Immature natural killer cell (primary cell): ENCODE measurements at regions not wholly inside any gene's neighbourhood (a gene's known extent, or its start where the extent isn't known, plus 50 kb on each side); places are given as distances from the start of the nearest gene placed in this dataset.

Source experiments
- DNase-seq, 3 donors: peaks; one replicate each; pipeline ENCODE4 v3.0.0; 2022; ENCODE audit warnings: mixed read lengths in 1 of 3
- H3K27ac Mint-ChIP-seq, 6 donors: one replicate each; pipeline ENCODE4 v1.8.0; 2020; ENCODE audit warnings: mixed read lengths in 6 of 6, mild to moderate bottlenecking in 5 of 6, inconsistent platforms in 4 of 6, moderate library complexity in 3 of 6
- H3K27me3 Mint-ChIP-seq, 3 donors: one replicate each; pipeline ENCODE4 v1.8.0; 2020 to 2021; ENCODE audit warnings: low read depth in 3 of 3, mild to moderate bottlenecking in 3 of 3, mixed read lengths in 3 of 3, moderate library complexity in 3 of 3, inconsistent platforms in 1 of 3
- H3K36me3 Mint-ChIP-seq, 3 donors: one replicate each; pipeline ENCODE4 v1.8.0; 2020; ENCODE audit warnings: mixed read lengths in 3 of 3, inconsistent platforms in 2 of 3, mild to moderate bottlenecking in 2 of 3
- H3K4me1 Mint-ChIP-seq, 2 donors: one replicate each; pipeline ENCODE4 v1.8.0; 2020; ENCODE audit warnings: inconsistent platforms in 2 of 2, mild to moderate bottlenecking in 2 of 2, mixed read lengths in 2 of 2, moderate library complexity in 1 of 2
- H3K4me3 Mint-ChIP-seq, 5 donors: one replicate each; pipeline ENCODE4 v1.8.0; 2020; ENCODE audit warnings: mild to moderate bottlenecking in 5 of 5, mixed read lengths in 5 of 5, inconsistent platforms in 3 of 5, moderate library complexity in 3 of 5
- H3K9me3 Mint-ChIP-seq, 6 donors: one replicate each; pipeline ENCODE4 v1.8.0; 2020; ENCODE audit warnings: mild to moderate bottlenecking in 6 of 6, mixed read lengths in 6 of 6, inconsistent platforms in 4 of 6, moderate library complexity in 3 of 6

- H3K27ac Mint-ChIP-seq: no peak overlapping the region
- peaks cover 0 to 9% (median 0%) of the 10 kb centered on the region in 3 donors for H3K27me3 Mint-ChIP-seq
- DNase-seq: no peak
- H3K4me1 Mint-ChIP-seq: no peaks in the 10 kb centered on the region
- H3K4me3 Mint-ChIP-seq: no peak overlapping the region
- no peaks in the 10 kb centered on the region for H3K36me3 Mint-ChIP-seq
- no peaks in the 10 kb centered on the region for H3K9me3 Mint-ChIP-seq
Measured at GRCh38 chr5:141783947-141784296, 94.3 kb downstream of the PCDH1 start.

GRCh38 chr5:141783005-141783946 lies 94.9 kb downstream of the PCDH1 start:
- peaks cover 0 to 7% (median 0%) of the 10 kb centered on the region in 3 donors for H3K27me3 Mint-ChIP-seq
- DNase-seq: no peak
- no peaks in the 10 kb centered on the region for H3K4me1 Mint-ChIP-seq

DNA sequence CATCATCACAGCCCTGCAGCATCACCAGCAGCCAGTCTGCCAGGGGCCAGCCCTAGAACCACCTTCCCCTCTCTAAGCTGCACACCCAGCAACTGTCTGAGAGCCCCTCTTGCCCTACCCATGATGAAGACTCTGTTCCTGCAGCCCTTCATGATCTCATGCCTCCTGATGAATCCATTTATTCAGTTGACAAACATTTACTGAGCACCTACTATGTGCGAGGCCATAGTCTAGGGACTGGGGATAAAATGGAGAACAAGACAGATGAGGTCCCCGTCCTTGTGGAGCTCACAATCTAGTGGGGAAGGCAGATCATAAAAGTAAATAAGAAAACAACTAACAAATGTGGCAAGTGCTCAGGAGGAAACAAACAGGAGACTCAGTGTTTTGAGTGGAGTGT lies 96.3 kb downstream of the PCDH1 start:
- Mint-ChIP-seq H3K4me3 (no peak overlapping the region), H3K27me3 (peaks cover 0 to 5% (median 0%) of the 10 kb centered on the region in 3 donors), H3K4me1 (no peaks in the 10 kb centered on the region), H3K9me3 (no peaks in the 10 kb centered on the region), H3K27ac (no peak overlapping the region), H3K36me3 (no peaks in the 10 kb centered on the region)
- no peak for DNase-seq

More at GRCh38 chr5:141783005-141783946, 94.9 kb downstream of the PCDH1 start:
- Mint-ChIP-seq H3K27ac (no peak overlapping the region), H3K4me3 (peak overlapping the region in 1 of 5 donors; percentile 31), H3K9me3 (no peaks in the 10 kb centered on the region), H3K36me3 (no peaks in the 10 kb centered on the region)

GRCh38 chr5:141780952-141781781 lies 97.0 kb downstream of the PCDH1 start:
- no peaks in the 10 kb centered on the region for H3K9me3 Mint-ChIP-seq
- H3K27me3 Mint-ChIP-seq: peaks cover 0 to 5% (median 0%) of the 10 kb centered on the region in 3 donors
- H3K36me3 Mint-ChIP-seq: no peaks in the 10 kb centered on the region
- no peak overlapping the region for H3K27ac Mint-ChIP-seq
- no peaks in the 10 kb centered on the region for H3K4me1 Mint-ChIP-seq
- H3K4me3 Mint-ChIP-seq: no peak overlapping the region
- no peak for DNase-seq

DNA sequence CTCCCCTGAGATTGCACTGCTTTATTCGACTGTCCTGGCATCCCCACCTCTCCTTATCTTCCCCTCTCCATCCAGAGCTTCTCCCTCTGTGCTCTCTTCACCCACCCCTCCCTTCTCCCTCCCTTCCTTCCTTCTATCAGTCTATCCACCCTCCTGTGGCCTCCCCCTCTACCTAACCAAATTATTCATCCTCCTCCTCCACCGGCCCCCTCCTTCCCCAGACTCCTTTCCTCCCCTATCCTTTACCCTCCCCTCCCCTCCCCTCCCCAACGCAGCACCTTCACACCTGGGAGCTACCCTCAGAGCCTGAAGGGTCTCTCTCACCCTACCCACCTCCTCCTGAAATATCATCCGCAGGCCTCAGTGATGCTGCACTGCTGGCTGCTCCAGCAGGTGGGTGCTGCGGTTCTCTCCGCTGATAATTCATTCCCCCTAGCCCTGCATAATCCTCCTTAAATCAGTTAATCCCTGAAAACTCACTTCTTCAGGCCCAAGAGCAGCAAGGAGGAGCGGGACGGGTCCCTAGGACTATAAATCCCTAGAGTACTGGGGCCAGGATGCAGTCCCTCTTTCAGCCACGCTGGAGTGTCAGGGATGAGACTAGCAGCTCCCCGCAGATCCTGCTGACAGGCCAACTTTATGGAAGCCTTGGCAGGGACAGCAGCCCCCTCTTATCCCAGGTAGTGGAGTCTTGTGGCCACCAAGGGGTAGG lies 97.8 kb downstream of the PCDH1 start:
- no peak for DNase-seq
- no peaks in the 10 kb centered on the region for H3K9me3 Mint-ChIP-seq
- H3K27ac Mint-ChIP-seq: no peak overlapping the region
- H3K4me3 Mint-ChIP-seq: no peak overlapping the region
- no peaks in the 10 kb centered on the region for H3K36me3 Mint-ChIP-seq
- H3K4me1 Mint-ChIP-seq: no peaks in the 10 kb centered on the region
- H3K27me3 Mint-ChIP-seq: peaks cover 0 to 5% (median 0%) of the 10 kb centered on the region in 3 donors

- no peak for DNase-seq
- H3K36me3 Mint-ChIP-seq: no peaks in the 10 kb centered on the region
- peaks cover 0 to 5% (median 0%) of the 10 kb centered on the region in 3 donors for H3K27me3 Mint-ChIP-seq
- no peaks in the 10 kb centered on the region for H3K4me1 Mint-ChIP-seq
- H3K9me3 Mint-ChIP-seq: no peaks in the 10 kb centered on the region
- H3K27ac Mint-ChIP-seq: no peak overlapping the region
- H3K4me3 Mint-ChIP-seq: no peak overlapping the region
Measured at GRCh38 chr5:141779503-141779973, 97.5 kb upstream of the ARAP3 start.

DNA sequence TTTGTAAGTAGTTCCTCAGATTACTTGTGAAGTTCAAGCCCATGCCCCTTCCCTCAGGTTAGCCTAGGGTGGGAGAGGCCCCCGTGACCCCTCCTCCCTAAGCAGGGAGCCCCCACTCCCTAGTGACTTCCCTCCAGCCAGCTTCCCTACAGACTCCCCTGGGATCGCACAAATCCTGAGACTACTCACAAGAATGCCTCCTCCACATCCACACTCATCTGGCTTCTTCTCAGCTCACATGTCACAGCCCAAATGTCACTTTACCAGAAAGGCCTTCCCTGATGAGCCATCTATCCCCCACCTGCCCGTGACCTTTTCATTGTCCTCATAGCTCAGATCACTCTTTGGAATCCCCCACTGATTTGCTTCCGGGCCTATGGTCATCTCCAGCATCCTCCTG lies 96.7 kb upstream of the ARAP3 start:
- Mint-ChIP-seq H3K27me3 (peaks cover 0 to 5% (median 0%) of the 10 kb centered on the region in 3 donors), H3K4me1 (no peaks in the 10 kb centered on the region), H3K27ac (no peak overlapping the region), H3K9me3 (no peaks in the 10 kb centered on the region), H3K36me3 (no peaks in the 10 kb centered on the region), H3K4me3 (no peak overlapping the region)
- no peak for DNase-seq

GRCh38 chr5:141778206-141778605 lies 96.2 kb upstream of the ARAP3 start:
- no peaks in the 10 kb centered on the region for H3K36me3 Mint-ChIP-seq
- no peaks in the 10 kb centered on the region for H3K4me1 Mint-ChIP-seq
- no peak for DNase-seq
- no peaks in the 10 kb centered on the region for H3K9me3 Mint-ChIP-seq
- H3K27ac Mint-ChIP-seq: no peak overlapping the region
- H3K4me3 Mint-ChIP-seq: no peak overlapping the region
- peaks cover 0 to 2% (median 0%) of the 10 kb centered on the region in 3 donors for H3K27me3 Mint-ChIP-seq

GRCh38 chr5:141777711-141778110 lies 95.7 kb upstream of the ARAP3 start:
- H3K4me3 Mint-ChIP-seq: no peak overlapping the region

GRCh38 chr5:141777130-141777529 lies 95.1 kb upstream of the ARAP3 start:
- no peak for DNase-seq
- H3K27ac Mint-ChIP-seq: no peak overlapping the region
- peaks cover 0 to under 1% (median 0%) of the 10 kb centered on the region in 3 donors for H3K36me3 Mint-ChIP-seq
- no peaks in the 10 kb centered on the region for H3K4me1 Mint-ChIP-seq
- no peak overlapping the region for H3K4me3 Mint-ChIP-seq
- H3K9me3 Mint-ChIP-seq: no peaks in the 10 kb centered on the region
- peaks cover 0 to 4% (median 0%) of the 10 kb centered on the region in 3 donors for H3K27me3 Mint-ChIP-seq

More at GRCh38 chr5:141777711-141778110, 95.7 kb upstream of the ARAP3 start:
- H3K36me3 Mint-ChIP-seq: no peaks in the 10 kb centered on the region
- no peaks in the 10 kb centered on the region for H3K4me1 Mint-ChIP-seq
- DNase-seq: no peak
- H3K27me3 Mint-ChIP-seq: peaks cover 0 to 2% (median 0%) of the 10 kb centered on the region in 3 donors
- no peaks in the 10 kb centered on the region for H3K9me3 Mint-ChIP-seq
- H3K27ac Mint-ChIP-seq: no peak overlapping the region

GRCh38 chr5:141773779-141774562 lies 91.9 kb upstream of the ARAP3 start:
- Mint-ChIP-seq H3K27ac (no peak overlapping the region), H3K9me3 (no peaks in the 10 kb centered on the region), H3K27me3 (peaks cover 0 to 6% (median 0%) of the 10 kb centered on the region in 3 donors), H3K4me1 (no peaks in the 10 kb centered on the region), H3K4me3 (no peak overlapping the region), H3K36me3 (peaks cover 0 to 3% (median 0%) of the 10 kb centered on the region in 3 donors)
- no peak for DNase-seq

- Mint-ChIP-seq H3K27me3 (peaks cover 0 to 6% (median 2%) of the 10 kb centered on the region in 3 donors), H3K36me3 (peaks cover 0 to 3% (median 0%) of the 10 kb centered on the region in 3 donors), H3K4me1 (no peaks in the 10 kb centered on the region), H3K27ac (no peak overlapping the region), H3K9me3 (no peaks in the 10 kb centered on the region), H3K4me3 (no peak overlapping the region)
- DNase-seq: no peak
Measured at GRCh38 chr5:141772281-141772680, 90.3 kb upstream of the ARAP3 start.

GRCh38 chr5:141771562-141771961 lies 89.5 kb upstream of the ARAP3 start:
- no peak overlapping the region for H3K4me3 Mint-ChIP-seq
- DNase-seq: no peak
- H3K27ac Mint-ChIP-seq: no peak overlapping the region
- peaks cover 0 to 3% (median 0%) of the 10 kb centered on the region in 3 donors for H3K36me3 Mint-ChIP-seq
- H3K9me3 Mint-ChIP-seq: no peaks in the 10 kb centered on the region
- H3K27me3 Mint-ChIP-seq: peaks cover 0 to 6% (median 2%) of the 10 kb centered on the region in 3 donors
- no peaks in the 10 kb centered on the region for H3K4me1 Mint-ChIP-seq
